Activated naive CD4-positive, alpha-beta T cell treated with anti-CD3 and anti-CD28 coated beads, Interleukin-2, amount 50 U/mL, for 72 hours (primary cell): ENCODE measurements at regions not wholly inside any gene's neighbourhood (a gene's known extent, or its start where the extent isn't known, plus 50 kb on each side); places are given as distances from the start of the nearest gene placed in this dataset.
"Not testable (repeated sequence)": the region's sequence is repeated elsewhere in the genome, so short reads cannot be mapped to it uniquely, and the experiment has no call there.

ENCODE experiments used
- ATAC-seq, 2 donors: fragments of 150-1000 bp; cut with Tn5 transposase; 2 replicates each; pipeline ENCODE4 v1.10.0; 2021; ENCODE audit warnings: mild to moderate bottlenecking in 2 of 2, moderate library complexity in 2 of 2
- DNase-seq, 2 donors: peaks; one replicate each; pipeline ENCODE4 v3.0.0; 2021 to 2022; ENCODE audit warnings: low spot score in 2 of 2
- H3K27ac Mint-ChIP-seq, 2 donors: one replicate each; pipeline ENCODE4 v1.8.0; 2022; ENCODE audit warnings: mild to moderate bottlenecking in 2 of 2, mixed read lengths in 2 of 2
- H3K36me3 Mint-ChIP-seq, 2 donors: one replicate each; pipeline ENCODE4 v1.8.0; 2022; ENCODE audit warnings: mixed read lengths in 2 of 2
- H3K9me3 Mint-ChIP-seq, 2 donors: one replicate each; pipeline ENCODE4 v1.8.0; 2022; ENCODE audit warnings: mixed read lengths in 2 of 2

DNA sequence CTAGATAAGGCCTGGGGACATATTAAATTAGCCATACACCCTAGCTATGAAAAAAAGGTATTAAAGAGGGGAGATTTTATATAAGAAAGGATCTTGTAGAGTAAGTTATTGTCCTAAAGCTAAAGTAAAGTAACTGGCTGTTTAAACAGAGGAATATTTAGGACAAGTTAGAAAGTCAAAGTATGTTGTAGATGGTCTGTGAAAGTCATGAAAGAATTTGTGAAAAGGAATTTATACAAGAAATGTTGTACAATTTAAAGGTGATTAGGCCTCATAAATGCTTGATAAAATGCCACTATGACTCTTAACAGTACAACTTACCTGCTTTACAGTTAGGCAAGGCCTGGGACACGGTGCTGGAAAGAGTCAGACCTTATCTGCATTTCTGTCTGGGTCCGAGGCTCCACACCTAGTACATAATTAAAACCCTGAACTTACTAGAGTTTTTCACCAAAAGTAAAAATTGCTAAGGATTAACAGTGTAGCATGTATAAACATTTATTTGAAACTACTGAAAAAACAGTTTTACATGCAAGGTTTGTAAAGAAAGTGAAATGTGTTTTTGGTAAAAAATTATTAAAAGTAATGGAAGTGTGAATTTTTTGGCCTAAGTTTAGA lies 445.3 kb upstream of the TOM1L1 start:
- H3K9me3 Mint-ChIP-seq, result peaks cover 23 to 24% of the 10 kb centered on the region in 2 donors

DNA sequence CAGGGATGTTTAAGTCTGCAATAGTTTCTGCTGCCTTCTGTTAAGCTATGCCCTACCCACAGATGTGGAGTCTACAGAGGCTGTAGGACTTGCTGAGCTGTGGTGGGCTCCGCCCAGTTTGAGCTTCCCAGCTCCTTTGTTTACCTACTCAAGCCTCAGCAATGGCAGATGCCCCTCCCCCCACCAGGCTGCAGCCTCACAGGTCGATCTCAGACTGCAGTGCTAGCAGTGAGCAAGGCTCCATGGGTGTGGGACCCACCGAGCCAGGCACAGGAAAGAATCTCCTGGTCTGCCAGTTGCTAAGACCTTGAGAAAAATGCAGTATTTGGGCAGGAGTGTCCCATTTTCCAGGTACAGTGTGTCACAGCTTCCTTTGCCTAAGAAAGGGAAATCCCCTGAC lies 435.2 kb upstream of the TOM1L1 start:
- not testable (repeated sequence) for H3K36me3 Mint-ChIP-seq, ATAC-seq, H3K27ac Mint-ChIP-seq, DNase-seq
- H3K9me3 Mint-ChIP-seq, result peaks cover 10 to 14% of the 10 kb centered on the region in 2 donors

More for the DNA sequence above, 445.3 kb upstream of the TOM1L1 start:
- Mint-ChIP-seq H3K36me3 (no peaks in the 10 kb centered on the region), H3K27ac (no peak overlapping the region)
- DNase-seq (no peak), ATAC-seq (no peak)

GRCh38 chr17:54466875-54467274 lies 433.8 kb upstream of the TOM1L1 start:
- DNase-seq, result no peak
- no peaks in the 10 kb centered on the region for H3K36me3 Mint-ChIP-seq
- ATAC-seq, result no peak
- no peak overlapping the region for H3K27ac Mint-ChIP-seq
- H3K9me3 Mint-ChIP-seq, result peaks cover 13 to 14% of the 10 kb centered on the region in 2 donors

DNA sequence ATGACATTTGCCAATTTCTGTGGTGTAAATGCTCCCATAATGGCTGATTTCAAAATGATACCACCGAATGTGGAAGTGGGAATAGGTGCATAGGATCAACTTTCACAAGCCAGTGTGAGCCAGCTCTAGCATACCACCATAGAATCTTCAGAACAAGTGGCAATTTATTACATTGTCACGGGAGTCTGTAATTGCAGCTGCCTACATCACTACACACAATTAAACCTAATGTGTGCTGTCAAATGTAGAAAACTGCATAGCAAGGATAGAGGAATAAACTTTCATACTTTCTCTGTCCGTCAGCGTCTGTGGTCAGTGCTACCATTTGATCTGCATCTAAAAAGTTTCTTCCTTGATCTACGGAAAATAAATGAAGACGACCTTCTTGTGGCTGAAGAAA lies 417.8 kb upstream of the TOM1L1 start:
- Mint-ChIP-seq H3K27ac (no peak overlapping the region), H3K36me3 (no peaks in the 10 kb centered on the region), H3K9me3 (no peaks in the 10 kb centered on the region)
- DNase-seq (no peak), ATAC-seq (no peak)

DNA sequence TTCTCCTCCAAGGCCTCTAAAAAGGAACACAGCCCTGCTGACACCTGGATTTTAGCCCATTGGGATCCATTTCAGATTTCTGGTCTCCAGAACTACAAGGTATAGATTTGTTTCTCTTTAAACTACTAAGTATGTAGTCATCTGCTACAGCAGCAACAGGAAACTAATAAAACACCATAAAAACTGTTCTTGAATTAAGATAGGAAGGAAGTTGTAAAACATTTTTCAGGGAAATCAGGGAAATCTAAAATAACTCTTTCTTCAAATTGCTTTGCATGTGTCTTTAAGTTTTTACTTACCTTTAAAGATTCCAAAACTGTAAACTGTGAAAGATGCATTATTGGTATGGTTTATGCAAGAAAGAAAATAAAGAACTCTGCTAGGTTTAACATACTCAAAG lies 407.0 kb upstream of the TOM1L1 start:
- ATAC-seq (no peak), DNase-seq (no peak)
- no peaks in the 10 kb centered on the region for H3K36me3 Mint-ChIP-seq
- H3K9me3 Mint-ChIP-seq, result peaks cover 0 to 8% of the 10 kb centered on the region in 2 donors
- H3K27ac Mint-ChIP-seq, result no peak overlapping the region

DNA sequence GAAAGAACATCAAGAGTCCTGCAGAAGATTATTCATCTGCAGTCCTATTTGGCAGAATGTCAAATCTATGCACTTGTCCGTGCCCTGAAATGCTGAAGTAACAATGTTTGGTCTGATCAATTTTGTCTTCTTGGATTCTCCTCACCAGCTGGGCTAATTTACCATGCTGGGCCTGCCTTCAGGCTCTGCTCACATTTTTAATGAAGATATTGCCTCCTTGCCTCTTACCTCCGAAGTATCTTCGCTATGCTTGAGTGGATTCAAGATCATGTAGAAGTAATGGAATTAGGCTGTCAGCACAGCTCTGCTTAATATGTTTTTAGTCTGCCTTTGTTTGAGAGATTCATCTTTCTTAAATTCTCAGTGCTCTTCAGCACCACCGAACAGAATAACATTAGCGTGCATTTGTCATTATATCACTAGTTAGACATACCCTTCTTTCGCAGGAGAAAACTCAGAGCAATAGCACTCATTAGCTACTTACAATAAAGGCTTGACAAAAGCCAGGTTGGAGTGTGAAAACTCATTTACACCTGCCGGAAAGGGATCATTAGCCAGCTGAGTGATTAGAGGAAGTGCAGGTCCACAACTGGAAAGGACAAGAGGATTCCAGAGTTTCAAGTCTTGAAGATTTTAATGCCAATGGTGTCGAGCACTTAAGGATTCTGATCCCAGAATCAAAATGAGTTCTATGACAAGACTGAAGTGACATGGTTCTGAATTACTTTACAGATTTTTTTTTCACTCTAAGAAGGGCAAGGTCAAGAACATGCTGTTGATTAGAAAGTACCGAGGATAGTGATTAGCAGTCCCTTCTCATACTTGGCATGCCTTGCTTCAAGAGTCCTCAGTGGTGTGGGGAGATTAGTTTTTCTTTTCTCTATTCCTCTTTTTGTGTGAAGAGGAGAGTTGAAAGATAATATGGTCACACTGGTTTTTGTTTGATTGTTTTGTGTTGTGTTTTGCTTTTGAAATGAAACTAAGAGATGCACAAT lies 405.6 kb upstream of the TOM1L1 start:
- Mint-ChIP-seq H3K9me3 (peaks cover 0 to 5% of the 10 kb centered on the region in 2 donors), H3K27ac (no peak overlapping the region), H3K36me3 (no peaks in the 10 kb centered on the region)
- ATAC-seq (no peak), DNase-seq (no peak)

DNA sequence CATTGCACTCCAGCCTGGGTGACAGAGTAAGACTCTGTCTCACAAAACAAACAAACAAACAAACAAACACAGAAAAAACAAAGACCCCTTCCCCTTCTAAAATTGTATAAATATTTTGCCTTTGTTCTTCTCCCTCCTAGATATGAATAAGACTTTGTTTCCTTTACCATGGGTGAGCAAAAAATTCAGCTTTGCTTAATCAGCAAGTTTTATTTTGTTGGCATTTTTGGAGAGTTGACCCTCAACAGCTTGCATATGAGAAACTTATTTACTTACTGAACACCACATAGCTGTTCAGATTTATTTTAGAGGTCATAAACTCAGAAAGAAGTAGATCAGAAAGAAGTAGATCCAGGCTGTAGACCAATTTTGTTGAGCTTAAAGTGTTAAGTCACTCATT lies 395.2 kb upstream of the TOM1L1 start:
- Mint-ChIP-seq H3K9me3 (peaks cover 4 to 11% of the 10 kb centered on the region in 2 donors), H3K36me3 (no peaks in the 10 kb centered on the region), H3K27ac (no peak overlapping the region)
- DNase-seq, result no peak
- ATAC-seq, result no peak

DNA sequence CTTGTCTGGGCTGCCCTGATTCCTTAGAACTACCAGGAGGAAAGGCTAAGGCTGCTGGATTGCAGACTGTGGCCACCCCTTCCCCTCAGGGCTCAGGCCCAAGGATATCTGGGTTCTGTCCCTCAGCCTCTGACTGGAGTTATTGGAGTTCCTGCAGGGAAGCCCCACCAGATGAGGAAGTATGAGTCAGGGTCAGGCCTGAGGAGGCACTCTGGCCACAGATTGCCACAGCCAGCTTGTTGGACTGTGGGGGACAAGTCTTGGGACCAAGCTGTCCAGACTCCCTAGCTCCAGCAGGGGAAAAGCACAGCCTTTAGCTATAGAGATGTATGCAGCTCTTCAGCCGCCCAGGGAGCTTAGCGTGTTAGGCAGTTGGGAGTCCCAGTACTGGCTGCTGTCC lies 381.9 kb upstream of the TOM1L1 start:
- Mint-ChIP-seq H3K27ac (no peak overlapping the region), H3K9me3 (peaks cover 28 to 34% of the 10 kb centered on the region in 2 donors), H3K36me3 (peaks cover 7 to 8% of the 10 kb centered on the region in 2 donors)
- ATAC-seq (no peak), DNase-seq (no peak)

GRCh38 chr17:54521137-54521536 lies 379.5 kb upstream of the TOM1L1 start:
- Mint-ChIP-seq H3K9me3 (peaks cover 22% of the 10 kb centered on the region in 2 donors), H3K27ac (no peak overlapping the region), H3K36me3 (peaks cover 2 to 3% of the 10 kb centered on the region in 2 donors)
- DNase-seq, result no peak
- no peak for ATAC-seq

DNA sequence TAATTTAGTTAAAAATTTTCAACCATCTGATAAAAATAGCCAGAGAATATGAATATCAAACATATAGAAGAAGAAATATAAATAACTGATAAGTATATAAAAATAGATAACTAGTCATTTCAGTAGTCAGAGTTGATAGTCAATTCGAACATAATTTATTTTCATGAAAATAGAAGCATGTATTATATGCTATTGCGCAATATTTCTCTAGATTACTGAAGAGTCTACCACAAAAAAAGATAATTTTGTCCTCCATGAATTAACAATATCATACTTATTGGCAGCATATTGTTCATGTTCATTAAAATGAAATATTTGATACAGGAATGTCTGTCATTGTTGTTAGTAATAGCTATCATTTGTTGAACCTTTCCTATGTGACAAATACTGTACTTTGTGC lies 376.2 kb upstream of the TOM1L1 start:
- Mint-ChIP-seq H3K9me3 (peaks cover under 1% of the 10 kb centered on the region in 2 donors), H3K27ac (no peak overlapping the region), H3K36me3 (no peaks in the 10 kb centered on the region)
- ATAC-seq (no peak), DNase-seq (no peak)

GRCh38 chr17:54527941-54528340 lies 372.7 kb upstream of the TOM1L1 start:
- DNase-seq (no peak), ATAC-seq (no peak)
- Mint-ChIP-seq H3K9me3 (no peaks in the 10 kb centered on the region), H3K27ac (no peak overlapping the region), H3K36me3 (no peaks in the 10 kb centered on the region)

DNA sequence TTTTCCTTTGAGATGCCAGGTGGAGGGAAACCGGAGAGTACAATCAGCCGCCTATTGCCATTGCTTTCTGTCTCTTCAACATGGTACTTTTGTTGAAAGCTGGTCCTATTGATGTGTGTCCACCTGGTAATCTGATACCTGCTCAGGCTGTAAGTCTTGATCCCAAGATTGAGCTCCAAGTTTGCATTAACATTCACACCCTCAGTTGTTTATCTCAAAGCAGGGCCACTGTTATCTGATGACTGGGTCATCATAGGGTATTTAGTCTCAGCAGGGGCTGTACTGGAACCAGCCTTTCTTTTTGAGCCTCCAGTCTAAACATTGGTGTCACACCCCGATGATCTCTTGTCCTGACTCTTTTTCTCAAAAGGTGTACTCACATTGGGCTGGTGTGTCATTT lies 370.3 kb upstream of the TOM1L1 start:
- Mint-ChIP-seq H3K9me3 (no peaks in the 10 kb centered on the region), H3K27ac (no peak overlapping the region), H3K36me3 (no peaks in the 10 kb centered on the region)
- DNase-seq, result no peak
- no peak for ATAC-seq

DNA sequence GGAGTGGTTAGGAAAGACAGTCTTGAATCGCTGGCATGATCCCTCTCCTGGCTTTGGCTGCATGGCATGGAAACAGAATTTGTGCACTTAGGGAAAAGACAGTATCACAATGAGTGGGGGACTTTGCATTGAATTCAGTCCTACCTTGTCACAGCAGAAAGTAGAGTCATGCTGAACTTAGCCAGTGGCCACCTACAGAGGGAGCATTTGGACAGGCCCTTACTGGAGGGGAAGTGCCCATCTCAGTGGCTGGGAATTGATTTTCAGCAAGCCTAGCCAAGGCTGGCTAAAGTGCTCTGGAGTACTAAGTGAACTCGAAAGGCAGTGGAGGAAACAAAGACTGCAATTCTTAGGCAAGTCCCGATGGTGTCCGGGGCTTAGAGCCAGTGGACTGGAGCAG lies 364.3 kb upstream of the TOM1L1 start:
- Mint-ChIP-seq H3K36me3 (no peaks in the 10 kb centered on the region), H3K9me3 (peaks cover 13 to 15% of the 10 kb centered on the region in 2 donors), H3K27ac (no peak overlapping the region)
- ATAC-seq, result no peak
- DNase-seq, result no peak

DNA sequence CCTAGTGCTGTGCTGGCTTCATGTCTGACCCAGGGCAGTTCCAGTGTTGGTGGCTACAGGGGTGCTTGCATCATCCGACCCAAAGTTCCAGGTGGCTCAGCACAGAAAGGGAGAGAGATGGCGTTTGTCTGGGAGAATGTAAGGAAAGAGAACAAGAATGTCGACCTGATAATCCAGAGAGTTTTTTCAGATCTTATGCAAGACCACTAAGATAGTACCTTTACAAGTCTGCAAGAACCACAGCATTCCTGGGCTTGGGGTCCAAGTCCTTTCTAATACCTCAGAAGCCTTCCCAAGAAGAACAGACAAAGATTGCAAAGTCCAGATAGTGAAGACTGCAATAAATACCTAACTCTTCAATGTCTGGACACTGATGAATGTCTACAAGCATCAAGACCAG lies 363.0 kb upstream of the TOM1L1 start:
- H3K36me3 Mint-ChIP-seq, result no peaks in the 10 kb centered on the region
- DNase-seq, result no peak
- peaks cover 20 to 22% of the 10 kb centered on the region in 2 donors for H3K9me3 Mint-ChIP-seq
- ATAC-seq, result no peak
- H3K27ac Mint-ChIP-seq, result no peak overlapping the region

DNA sequence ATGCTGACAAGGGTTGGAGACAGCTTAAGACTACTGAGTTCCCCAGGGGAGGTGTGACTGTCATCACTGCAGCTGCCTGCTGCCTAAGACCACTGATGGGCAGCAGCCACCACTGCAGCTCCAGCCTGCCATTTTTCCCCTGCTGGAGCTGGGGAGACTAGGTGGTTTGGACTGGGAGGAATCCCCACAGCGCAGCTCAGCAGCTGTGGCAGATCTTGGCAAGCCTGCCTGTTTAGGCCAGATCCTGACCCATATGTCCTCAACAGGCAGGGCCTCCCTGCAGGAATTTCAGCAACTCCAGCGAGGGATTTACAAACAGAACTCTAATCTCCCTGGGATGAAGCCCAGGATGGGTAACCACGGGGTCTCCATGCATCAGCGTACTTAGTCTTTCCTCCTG lies 356.4 kb upstream of the TOM1L1 start:
- DNase-seq (no peak), ATAC-seq (no peak)
- no peaks in the 10 kb centered on the region for H3K36me3 Mint-ChIP-seq
- H3K9me3 Mint-ChIP-seq, result peaks cover 27 to 30% of the 10 kb centered on the region in 2 donors
- H3K27ac Mint-ChIP-seq, result no peak overlapping the region

- Mint-ChIP-seq H3K9me3 (peaks cover 23 to 24% of the 10 kb centered on the region in 2 donors), H3K27ac (no peak overlapping the region)
- ATAC-seq, result no peak
Observed at GRCh38 chr17:54559883-54560282, 340.8 kb upstream of the TOM1L1 start.

GRCh38 chr17:54608634-54609155 lies 292.0 kb upstream of the TOM1L1 start:
- no peak for DNase-seq
- no peak overlapping the region for H3K27ac Mint-ChIP-seq
- H3K36me3 Mint-ChIP-seq, result peaks cover 0 to 6% of the 10 kb centered on the region in 2 donors
- peaks cover 11 to 33% of the 10 kb centered on the region in 2 donors for H3K9me3 Mint-ChIP-seq
- no peak for ATAC-seq

More at GRCh38 chr17:54559883-54560282, 340.8 kb upstream of the TOM1L1 start:
- no peaks in the 10 kb centered on the region for H3K36me3 Mint-ChIP-seq
- DNase-seq, result no peak
